ENCODE measurements at regions not wholly inside any gene's neighbourhood (a gene's known extent, or its start where the extent isn't known, plus 50 kb on each side); places are given as distances from the start of the nearest gene placed in this dataset.

DNA sequence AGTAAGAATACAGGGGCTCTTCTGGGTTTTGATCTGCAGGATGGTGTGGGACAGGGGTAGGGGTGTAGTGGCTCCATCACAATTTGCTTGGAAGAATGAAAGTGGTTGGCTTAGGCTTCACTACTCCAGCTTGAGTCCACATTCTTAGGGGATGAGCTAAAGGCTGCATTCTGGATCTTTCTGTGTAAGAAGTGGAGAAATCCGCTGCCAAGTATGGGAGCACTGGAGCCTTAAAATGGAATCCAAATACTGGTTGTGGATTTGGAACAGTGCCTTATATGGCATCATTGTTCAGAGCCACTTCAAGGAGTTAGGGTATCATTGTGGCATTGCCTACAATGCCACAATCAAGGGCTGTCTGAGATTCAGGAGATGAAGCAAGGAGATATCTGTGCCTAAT lies 187.1 kb downstream of the LMO4 start:
- TF ChIP-seq, protein P1, sequence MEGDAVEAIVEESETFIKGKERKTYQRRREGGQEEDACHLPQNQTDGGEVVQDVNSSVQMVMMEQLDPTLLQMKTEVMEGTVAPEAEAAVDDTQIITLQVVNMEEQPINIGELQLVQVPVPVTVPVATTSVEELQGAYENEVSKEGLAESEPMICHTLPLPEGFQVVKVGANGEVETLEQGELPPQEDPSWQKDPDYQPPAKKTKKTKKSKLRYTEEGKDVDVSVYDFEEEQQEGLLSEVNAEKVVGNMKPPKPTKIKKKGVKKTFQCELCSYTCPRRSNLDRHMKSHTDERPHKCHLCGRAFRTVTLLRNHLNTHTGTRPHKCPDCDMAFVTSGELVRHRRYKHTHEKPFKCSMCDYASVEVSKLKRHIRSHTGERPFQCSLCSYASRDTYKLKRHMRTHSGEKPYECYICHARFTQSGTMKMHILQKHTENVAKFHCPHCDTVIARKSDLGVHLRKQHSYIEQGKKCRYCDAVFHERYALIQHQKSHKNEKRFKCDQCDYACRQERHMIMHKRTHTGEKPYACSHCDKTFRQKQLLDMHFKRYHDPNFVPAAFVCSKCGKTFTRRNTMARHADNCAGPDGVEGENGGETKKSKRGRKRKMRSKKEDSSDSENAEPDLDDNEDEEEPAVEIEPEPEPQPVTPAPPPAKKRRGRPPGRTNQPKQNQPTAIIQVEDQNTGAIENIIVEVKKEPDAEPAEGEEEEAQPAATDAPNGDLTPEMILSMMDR (IDR thresholded peaks at IDR 0.05; ENCODE audit: low read length), result no peak
- no peak for TF ChIP-seq EZH2 (IDR thresholded peaks at IDR 0.05; ENCODE audit: borderline replicate concordance, low read length)

Measured in OCI-LY1 (cell line).